Breast epithelium (tissue), 4 donors: ENCODE measurements at regions not wholly inside any gene's neighbourhood (a gene's known extent, or its start where the extent isn't known, plus 50 kb on each side); places are given as distances from the start of the nearest gene placed in this dataset.

Experiments
- DNase-seq, 2 donors: peaks; one replicate each; pipeline ENCODE4 v3.0.0-alpha.2; 2019; ENCODE audit warnings: low spot score in 2 of 2
- H3K27ac ChIP-seq, 2 donors: fragments of 200-600 bp; sonication (generic) in 1 of 2; one replicate each; pipeline ENCODE4 v1.5.1; 2016 to 2019; ENCODE audit warnings: mild to moderate bottlenecking in 1 of 2
- H3K27me3 ChIP-seq, 2 donors: fragments of 200-600 bp; sonication (generic) in 1 of 2; one replicate each; pipeline versions ENCODE4 v1.5.1 to v1.6.0; 2017 to 2019; ENCODE audit warnings: control low read depth in 1 of 2, mild to moderate bottlenecking in 1 of 2
- H3K36me3 ChIP-seq: fragments of 200-600 bp; one replicate; pipeline ENCODE4 v1.5.1; 2019
- H3K4me1 ChIP-seq, 2 donors: fragments of 200-600 bp; sonication (generic); one replicate each; pipeline ENCODE4 v1.5.1; 2016 to 2019; ENCODE audit warnings: control low read depth in 1 of 2
- H3K4me3 ChIP-seq, 3 donors: fragments of 200-600 bp; sonication (generic); 1 replicate in 2 of 3; 2 replicates in 1 of 3; pipeline ENCODE4 v1.5.1; 2016 to 2019; ENCODE audit warnings: mild to moderate bottlenecking in 3 of 3, moderate library complexity in 2 of 3
- H3K9me3 ChIP-seq, 2 donors: fragments of 200-600 bp; sonication (generic) in 1 of 2; one replicate each; pipeline ENCODE4 v1.5.1; 2016 to 2019; ENCODE audit warnings: control low read depth in 1 of 2
- POLR2A ChIP-seq: fragments of 450-650 bp; IDR thresholded peaks from one replicate; pipeline ENCODE4 v1.6.1; 2016; ENCODE audit warnings: antibody characterized with exemption, mild to moderate bottlenecking, moderate library complexity
- POLR2AphosphoS5 ChIP-seq, 3 donors: sonication (generic); formaldehyde crosslinking; IDR thresholded peaks; one replicate each; pipeline ENCODE4 v1.6.1; 2017; ENCODE audit warnings: antibody characterized with exemption in 3 of 3
- intact Hi-C: fragments of 100-400 bp; cut with DNase I; formaldehyde crosslinking; loops from one replicate; pipeline ENCODE4 v1.15.1; 2023; ENCODE audit warnings: low total_unique reads
- TF ChIP-seq, protein P1 (sequence below), 3 donors: fragments of 450-650 bp; IDR thresholded peaks; one replicate each; pipeline ENCODE4 v1.5.1; 2016 to 2017; ENCODE audit warnings: antibody characterized with exemption in 3 of 3, mild to moderate bottlenecking in 3 of 3, moderate library complexity in 3 of 3

DNA sequence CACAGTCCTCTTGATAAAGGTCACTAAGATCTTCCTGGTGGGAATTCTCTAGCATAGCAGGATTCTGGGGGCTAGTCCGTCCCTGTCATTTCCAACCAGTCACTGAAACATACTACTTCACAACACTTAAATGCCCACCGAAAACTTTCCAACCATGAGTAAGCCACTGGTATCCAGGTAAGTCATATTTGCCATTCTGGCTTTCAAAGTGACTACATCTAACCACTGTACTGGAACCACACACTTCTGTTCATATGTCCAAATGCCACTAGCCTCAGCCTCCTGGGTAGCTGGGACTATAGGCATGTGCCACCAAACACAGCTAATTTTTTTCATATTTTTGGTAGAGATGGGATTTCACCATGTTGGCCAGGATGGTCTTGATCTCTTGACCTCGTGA, 64.3 kb upstream of the VANGL1 start:
- peaks cover 4 to 5% of the 10 kb centered on the region in 2 donors for H3K9me3 ChIP-seq
- H3K36me3 ChIP-seq: no peaks in the 10 kb centered on the region
- intact Hi-C loops: no loop called here
- TF ChIP-seq POLR2AphosphoS5 (IDR thresholded peaks at IDR 0.05): no peak
- TF ChIP-seq, protein P1, sequence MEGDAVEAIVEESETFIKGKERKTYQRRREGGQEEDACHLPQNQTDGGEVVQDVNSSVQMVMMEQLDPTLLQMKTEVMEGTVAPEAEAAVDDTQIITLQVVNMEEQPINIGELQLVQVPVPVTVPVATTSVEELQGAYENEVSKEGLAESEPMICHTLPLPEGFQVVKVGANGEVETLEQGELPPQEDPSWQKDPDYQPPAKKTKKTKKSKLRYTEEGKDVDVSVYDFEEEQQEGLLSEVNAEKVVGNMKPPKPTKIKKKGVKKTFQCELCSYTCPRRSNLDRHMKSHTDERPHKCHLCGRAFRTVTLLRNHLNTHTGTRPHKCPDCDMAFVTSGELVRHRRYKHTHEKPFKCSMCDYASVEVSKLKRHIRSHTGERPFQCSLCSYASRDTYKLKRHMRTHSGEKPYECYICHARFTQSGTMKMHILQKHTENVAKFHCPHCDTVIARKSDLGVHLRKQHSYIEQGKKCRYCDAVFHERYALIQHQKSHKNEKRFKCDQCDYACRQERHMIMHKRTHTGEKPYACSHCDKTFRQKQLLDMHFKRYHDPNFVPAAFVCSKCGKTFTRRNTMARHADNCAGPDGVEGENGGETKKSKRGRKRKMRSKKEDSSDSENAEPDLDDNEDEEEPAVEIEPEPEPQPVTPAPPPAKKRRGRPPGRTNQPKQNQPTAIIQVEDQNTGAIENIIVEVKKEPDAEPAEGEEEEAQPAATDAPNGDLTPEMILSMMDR (IDR thresholded peaks at IDR 0.05): no peak
- TF ChIP-seq POLR2A: no peak
- no peaks in the 10 kb centered on the region for H3K27me3 ChIP-seq
- no peak for DNase-seq
- no peaks in the 10 kb centered on the region for H3K4me1 ChIP-seq
- no peak overlapping the region for H3K27ac ChIP-seq
- no peak overlapping the region for H3K4me3 ChIP-seq

DNA sequence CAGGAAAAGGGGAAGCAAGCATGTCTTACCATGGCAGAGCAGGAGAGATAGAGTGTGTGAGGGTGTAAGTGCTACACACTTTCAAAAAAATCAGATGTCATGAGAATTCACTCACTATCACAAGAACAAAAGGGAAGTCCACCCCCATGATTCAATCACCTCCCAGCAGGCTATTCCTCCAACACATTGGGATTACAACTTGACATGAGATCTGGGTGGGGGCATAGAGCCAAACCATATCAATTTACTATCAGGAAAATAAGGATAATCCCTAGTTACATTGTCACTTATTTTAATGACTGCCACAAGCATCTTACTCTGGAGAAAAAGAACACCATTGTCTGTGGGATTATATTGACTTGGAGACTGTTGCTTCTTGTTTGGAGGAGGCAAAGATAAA, 66.1 kb upstream of the VANGL1 start:
- H3K9me3 ChIP-seq: peaks cover 5 to 12% of the 10 kb centered on the region in 2 donors
- H3K4me3 ChIP-seq: no peak overlapping the region
- intact Hi-C loops: no loop called here
- TF ChIP-seq, protein P1 (IDR thresholded peaks at IDR 0.05): no peak
- no peak for TF ChIP-seq POLR2A
- no peak for TF ChIP-seq POLR2AphosphoS5 (IDR thresholded peaks at IDR 0.05)
- H3K4me1 ChIP-seq: no peaks in the 10 kb centered on the region
- H3K36me3 ChIP-seq: no peaks in the 10 kb centered on the region
- H3K27ac ChIP-seq: no peak overlapping the region
- no peaks in the 10 kb centered on the region for H3K27me3 ChIP-seq
- no peak for DNase-seq

DNA sequence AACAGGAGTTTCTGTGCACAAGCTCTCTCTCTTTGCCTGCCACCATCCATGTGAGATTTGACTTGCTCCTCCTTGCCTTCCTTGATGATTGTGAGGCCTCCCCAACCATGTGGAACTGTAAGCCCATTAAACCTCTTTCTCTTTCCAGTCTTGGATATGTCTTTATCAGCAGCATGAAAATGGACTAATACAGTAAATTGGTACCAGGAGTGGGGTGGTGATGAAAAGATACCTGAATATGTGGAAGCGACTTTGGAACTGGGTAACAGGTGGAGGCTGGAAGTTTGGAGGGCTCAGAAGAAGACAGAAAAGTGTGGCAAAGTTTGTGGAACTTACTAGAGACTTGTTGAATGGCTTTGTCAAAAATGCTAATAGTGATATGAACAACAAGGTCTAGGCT, 69.1 kb upstream of the VANGL1 start:
- Histone ChIP-seq H3K9me3 (peaks cover 6 to 19% of the 10 kb centered on the region in 2 donors), H3K4me3 (no peak overlapping the region), H3K4me1 (no peaks in the 10 kb centered on the region), H3K36me3 (no peaks in the 10 kb centered on the region), H3K27me3 (no peaks in the 10 kb centered on the region), H3K27ac (no peak overlapping the region)
- intact Hi-C loops: no loop called here
- TF ChIP-seq, protein P1 (IDR thresholded peaks at IDR 0.05): no peak
- TF ChIP-seq POLR2AphosphoS5 (IDR thresholded peaks at IDR 0.05) (no peak), POLR2A (no peak)
- DNase-seq: no peak

DNA sequence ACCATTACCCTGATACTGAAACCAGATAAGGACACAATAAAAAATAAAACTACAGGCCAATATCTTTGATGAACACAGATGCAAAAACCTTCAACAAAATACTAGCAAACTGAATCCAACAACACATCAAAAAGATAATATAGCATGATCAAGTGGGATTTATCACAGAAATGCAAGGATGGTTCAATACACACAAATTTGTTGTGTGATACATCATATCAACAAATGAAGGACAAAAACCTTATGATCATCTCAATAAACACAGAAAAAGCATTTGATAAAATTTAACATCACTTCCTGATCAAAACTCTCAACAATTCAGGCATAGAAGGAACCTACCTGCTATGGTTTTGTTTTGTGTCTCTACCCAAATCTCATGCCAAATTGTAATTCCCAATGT, 74.3 kb upstream of the VANGL1 start:
- H3K4me1 ChIP-seq: no peaks in the 10 kb centered on the region
- no peak overlapping the region for H3K27ac ChIP-seq
- no peaks in the 10 kb centered on the region for H3K36me3 ChIP-seq
- no peak overlapping the region for H3K4me3 ChIP-seq
- H3K9me3 ChIP-seq: peaks cover 3 to 22% of the 10 kb centered on the region in 2 donors
- H3K27me3 ChIP-seq: peaks cover 0 to 3% of the 10 kb centered on the region in 2 donors
- TF ChIP-seq, protein P1 (IDR thresholded peaks at IDR 0.05): no peak
- TF ChIP-seq POLR2A: no peak
- no peak for TF ChIP-seq POLR2AphosphoS5 (IDR thresholded peaks at IDR 0.05)
- intact Hi-C loops: no loop called here
- DNase-seq: no peak

DNA sequence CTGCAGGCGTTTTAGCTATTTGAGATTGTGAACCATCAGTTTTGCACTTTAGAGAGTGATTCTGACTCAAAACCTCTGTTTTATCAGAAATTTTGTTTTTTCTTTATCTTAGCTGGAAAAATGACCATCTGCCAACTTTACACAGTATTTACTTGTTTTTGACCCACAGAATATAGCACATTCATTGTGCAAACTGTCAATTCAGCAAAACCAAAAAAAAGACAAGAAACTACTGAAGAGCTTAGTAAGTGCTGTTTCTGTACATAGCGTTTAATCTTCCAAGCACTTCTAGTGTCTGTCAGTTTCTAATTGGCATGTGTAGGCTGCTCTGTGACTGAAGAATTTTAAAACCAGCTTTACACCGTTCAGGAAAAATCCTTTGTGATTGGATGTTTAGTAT, 76.0 kb upstream of the VANGL1 start:
- TF ChIP-seq, protein P1 (IDR thresholded peaks at IDR 0.05): no peak
- TF ChIP-seq POLR2AphosphoS5 (IDR thresholded peaks at IDR 0.05): no peak
- TF ChIP-seq POLR2A: no peak
- no peak overlapping the region for H3K27ac ChIP-seq
- peaks cover 0 to 6% of the 10 kb centered on the region in 2 donors for H3K27me3 ChIP-seq
- no peaks in the 10 kb centered on the region for H3K36me3 ChIP-seq
- intact Hi-C loops: no loop called here
- H3K4me3 ChIP-seq: no peak overlapping the region
- no peaks in the 10 kb centered on the region for H3K4me1 ChIP-seq
- H3K9me3 ChIP-seq: peaks cover 3 to 14% of the 10 kb centered on the region in 2 donors
- no peak for DNase-seq
